HepG2 (cell line): ENCODE measurements at regions not wholly inside any gene's neighbourhood (a gene's known extent, or its start where the extent isn't known, plus 50 kb on each side); places are given as distances from the start of the nearest gene placed in this dataset.

Experiments used
- ATAC-seq: fragments of 200-7000 bp; cut with Tn5 transposase; 3 replicates; pipeline ENCODE4 v1.9.1; 2020; ENCODE audit warnings: mild to moderate bottlenecking, moderate library complexity
- BruUV-seq: library from RNA; stranded (reverse); fragments of 400-500 nt; replicated peaks from 2 replicates; lab custom pipeline; 2021; lab: Mats Ljungman, UMichigan
- CTCF ChIA-PET: fragments of 300-600 bp; formaldehyde crosslinking; extraction: SDS; loops from one replicate; lab custom pipeline; 2021; ENCODE audit warnings: low total read pairs, inconsistent platforms, low intra/inter-chr PET ratio; lab: Yijun Ruan, JAX
- POLR2A ChIA-PET: fragments of 350-600 bp; sonication (Branson Sonifier 250); formaldehyde crosslinking; loops from one replicate; lab custom pipeline; 2020; ENCODE audit warnings: antibody characterized with exemption, inconsistent platforms; lab: Yijun Ruan, JAX
- DNase-seq: peaks from one replicate; pipeline ENCODE4 v3.0.0-alpha.2; 2015; ENCODE audit warnings: low spot score
- FAIRE-seq: peaks from 3 replicates; lab custom pipeline; 2011; peaks lifted over from hg19 to GRCh38; lab: Jason Lieb, UNC
- H2AFZ ChIP-seq: one replicate; pipeline ENCODE4 v1.6.1; 2011; ENCODE audit warnings: low read length, inconsistent platforms
- H3K27ac ChIP-seq: fragments of 300-600 bp; 3 replicates; pipeline ENCODE4 v1.8.0; 2011; ENCODE audit warnings: mixed run types, mild to moderate bottlenecking, mixed read lengths, low read length, inconsistent platforms; ENCODE audit not compliant: insufficient read depth; ENCODE audit errors: extremely low read length
- H3K27me3 ChIP-seq, 2 experiments: fragments of 200-600 bp in 1 of 2; 2 replicates in 1 of 2; 3 replicates in 1 of 2; pipeline versions ENCODE4 v1.6.0 to v1.8.0; 2011; ENCODE audit warnings: low read length in 2 of 2, mild to moderate bottlenecking in 2 of 2, moderate library complexity in 2 of 2, inconsistent platforms in 1 of 2; ENCODE audit not compliant: insufficient read depth in 2 of 2, control insufficient read depth in 1 of 2
- H3K36me3 ChIP-seq, 2 experiments: fragments of 200-600 bp in 1 of 2; replicated peaks in 1 of 2; 2 replicates in 1 of 2; 3 replicates in 1 of 2; pipeline versions ENCODE4 v1.5.1 to v1.8.0; 2011; ENCODE audit warnings: low read length in 2 of 2, inconsistent platforms in 1 of 2; ENCODE audit not compliant: insufficient read depth in 2 of 2, control insufficient read depth in 1 of 2
- H3K4me1 ChIP-seq: 2 replicates; pipeline ENCODE4 v1.5.1; 2012; ENCODE audit warnings: low read length, inconsistent platforms; ENCODE audit not compliant: insufficient read depth
- H3K4me2 ChIP-seq: 2 replicates; pipeline ENCODE4 v1.6.0; 2011; ENCODE audit warnings: low read depth, low read length, inconsistent platforms
- H3K4me3 ChIP-seq, 3 experiments: fragments of 200-600 bp in 1 of 3; sonication (generic), shearing (Covaris generic) in 1 of 3; replicated peaks in 1 of 3; 2 replicates each; pipeline ENCODE4 v1.5.1; 2011 to 2016; ENCODE audit warnings: low read length in 3 of 3, inconsistent platforms in 2 of 3, low read depth in 2 of 3, mild to moderate bottlenecking in 2 of 3, control low read depth in 1 of 3, mixed read lengths in 1 of 3; ENCODE audit not compliant: insufficient read depth in 1 of 3
- H3K79me2 ChIP-seq: one replicate; pipeline ENCODE4 v1.6.1; 2011; ENCODE audit warnings: low read length, inconsistent platforms; ENCODE audit not compliant: insufficient read depth
- H3K9ac ChIP-seq: 2 replicates; pipeline ENCODE4 v1.6.0; 2011; ENCODE audit warnings: mild to moderate bottlenecking, low read depth, low read length, inconsistent platforms; ENCODE audit not compliant: insufficient read depth
- H3K9me3 ChIP-seq: 2 replicates; pipeline ENCODE4 v1.5.1; 2012; ENCODE audit warnings: mild to moderate bottlenecking, low read length
- H4K20me1 ChIP-seq: 2 replicates; pipeline ENCODE4 v1.6.0; 2011; ENCODE audit warnings: inconsistent platforms, mild to moderate bottlenecking, low read length, moderate library complexity; ENCODE audit not compliant: insufficient read depth
- DZIP1 ChIP-seq: sonication (generic); formaldehyde crosslinking; IDR thresholded peaks from 2 replicates; pipeline ENCODE4 v1.5.0; 2020; ENCODE audit warnings: mild to moderate bottlenecking, missing genetic modification reagents
- FOXO1 ChIP-seq: sonication (generic); formaldehyde crosslinking; IDR thresholded peaks from 2 replicates; pipeline ENCODE4 v1.4.0; 2020; ENCODE audit warnings: missing genetic modification reagents
- GTF2F1 ChIP-seq: fragments of 150-350 bp; IDR thresholded peaks from 2 replicates; pipeline ENCODE4 v1.6.1; 2014; ENCODE audit warnings: low read length
- HMGXB3 ChIP-seq: sonication (generic); formaldehyde crosslinking; IDR thresholded peaks from 2 replicates; pipeline ENCODE4 v1.4.0; 2020; ENCODE audit warnings: missing genetic modification reagents, borderline replicate concordance
- MTA1 ChIP-seq: sonication (generic); formaldehyde crosslinking; IDR thresholded peaks from 2 replicates; pipeline ENCODE4 v1.4.0; 2020; ENCODE audit warnings: missing genetic modification reagents, mild to moderate bottlenecking, borderline replicate concordance
- MYC ChIP-seq: sonication (generic); formaldehyde crosslinking; IDR thresholded peaks from 2 replicates; pipeline ENCODE4 v1.9.0; 2021; ENCODE audit warnings: missing genetic modification reagents, borderline replicate concordance
- ZNF264 ChIP-seq: sonication (generic); formaldehyde crosslinking; IDR thresholded peaks from 2 replicates; pipeline ENCODE4 v1.4.0; 2020; ENCODE audit warnings: missing genetic modification reagents
- ZNF609 ChIP-seq: sonication (generic); formaldehyde crosslinking; IDR thresholded peaks from 2 replicates; pipeline ENCODE4 v1.4.0; 2020; ENCODE audit warnings: mild to moderate bottlenecking, missing genetic modification reagents, borderline replicate concordance
- ZNF775 ChIP-seq: sonication (generic); formaldehyde crosslinking; IDR thresholded peaks from 2 replicates; pipeline ENCODE4 v1.4.0; 2020; ENCODE audit warnings: missing genetic modification reagents, mild to moderate bottlenecking, moderate library complexity, borderline replicate concordance
- WGBS: methylation state at CpG from one replicate; pipeline ENCODE4 v1.1.6; 2017; ENCODE audit warnings: low lambda C conversion rate; 5-methylcytosine and 5-hydroxymethylcytosine counted together
- in situ Hi-C: cut with HindIII; loops from 2 replicates; pipeline ENCODE4 v1.10.0; 2017; ENCODE audit warnings: low pct_unique_long_range_greater_than_20kb; ENCODE audit not compliant: extremely low pct_ligation_motif_present
- intact Hi-C: fragments of 100-400 bp; cut with micrococcal nuclease; formaldehyde crosslinking; loops from one replicate; pipeline ENCODE4 v1.10.0; 2022; ENCODE audit not compliant: unreplicated experiment

- 0% methylated on average over 8 of the region's 8 CpGs for WGBS
- no peaks in the 10 kb centered on the region for H3K36me3 ChIP-seq
- no peaks in the 10 kb centered on the region for H3K79me2 ChIP-seq
- ChIA-PET CTCF (no interaction called here), POLR2A (no interaction called here)
- H2AFZ ChIP-seq, result no peak overlapping the region
- no peak overlapping the region for H3K27ac ChIP-seq
- H3K9me3 ChIP-seq, result no peaks in the 10 kb centered on the region
- FAIRE-seq (no peak), DNase-seq (no peak), ATAC-seq (no peak)
- no peaks in the 10 kb centered on the region for H4K20me1 ChIP-seq
- intact Hi-C loops, result no loop called here
- H3K4me1 ChIP-seq, result no peaks in the 10 kb centered on the region
- no peak overlapping the region for H3K4me3 ChIP-seq
- H3K9ac ChIP-seq, result no peak overlapping the region
- H3K4me2 ChIP-seq, result no peak overlapping the region
- no TSS peak for BruUV-seq
- H3K27me3 ChIP-seq, result no peaks in the 10 kb centered on the region
- in situ Hi-C loops, result no loop called here
- TF ChIP-seq MYC (no peak), GTF2F1 (no peak), ZNF775 (CRISPR knock-in tag) (no peak), ZNF609 (CRISPR knock-in tag) (no peak), ZNF264 (CRISPR knock-in tag) (no peak), HMGXB3 (no peak), MTA1 (CRISPR knock-in tag) (no peak), FOXO1 (CRISPR knock-in tag) (no peak), DZIP1 (CRISPR knock-in tag) (no peak)
These were observed 764.5 kb downstream of the TUSC7 start for GRCh38 chr3:117473981-117474538.
